HUDEP-2 (cell line): ENCODE measurements at regions not wholly inside any gene's neighbourhood (a gene's known extent, or its start where the extent isn't known, plus 50 kb on each side); places are given as distances from the start of the nearest gene placed in this dataset.

ENCODE experiments used
- DNase-seq, 76 experiments: peaks; one replicate each; lab custom pipeline; 2025; ENCODE audit not compliant: unreplicated experiment in 76 of 76; lab: John Stamatoyannopoulos, UW

GRCh38 chr9:88037285-88037845, 63.0 kb upstream of the CDK20 start:
- no peak for DNase-seq

- DNase-seq = no peak
Measured at GRCh38 chr9:88034964-88035363, 60.6 kb upstream of the CDK20 start.

- no peak for DNase-seq
Measured at GRCh38 chr9:88033359-88033702, 59.0 kb upstream of the CDK20 start.

- no peak for DNase-seq
Measured at GRCh38 chr9:88028338-88028737, 54.0 kb upstream of the CDK20 start.

- DNase-seq = no peak
Measured at GRCh38 chr9:88026118-88026479, 51.8 kb upstream of the CDK20 start.

GRCh38 chr9:88025411-88026117, 51.2 kb upstream of the CDK20 start:
- peak in 1 of 76 experiments; percentile 4 for DNase-seq

GRCh38 chr9:88024896-88025295, 50.6 kb upstream of the CDK20 start:
- no peak for DNase-seq
